Progenitor cell of endocrine pancreas (in vitro differentiated cells): ENCODE measurements at regions not wholly inside any gene's neighbourhood (a gene's known extent, or its start where the extent isn't known, plus 50 kb on each side); places are given as distances from the start of the nearest gene placed in this dataset.

Experiments
- DNase-seq: peaks from one replicate; pipeline ENCODE4 v3.0.0; 2021; ENCODE audit warnings: low spot score; ENCODE audit not compliant: unreplicated experiment
- H3K27ac Mint-ChIP-seq: 2 replicates; pipeline ENCODE4 v1.8.0; 2021; ENCODE audit warnings: mild to moderate bottlenecking, moderate library complexity, mixed read lengths
- H3K27me3 Mint-ChIP-seq: 2 replicates; pipeline ENCODE4 v1.8.0; 2021; ENCODE audit warnings: mixed read lengths
- H3K36me3 Mint-ChIP-seq: 2 replicates; pipeline ENCODE4 v1.8.0; 2022; ENCODE audit warnings: mixed read lengths; ENCODE audit not compliant: insufficient read depth
- H3K4me1 Mint-ChIP-seq: 2 replicates; pipeline ENCODE4 v1.8.0; 2021; ENCODE audit warnings: low read depth, mixed read lengths
- H3K4me3 Mint-ChIP-seq: 2 replicates; pipeline ENCODE4 v1.8.0; 2021; ENCODE audit warnings: low read depth, mild to moderate bottlenecking, moderate library complexity, mixed read lengths
- H3K9me3 Mint-ChIP-seq: 2 replicates; pipeline ENCODE4 v1.8.0; 2021; ENCODE audit warnings: low read depth, mixed read lengths
- TF ChIP-seq, protein P1 (sequence below): fragments of 200-600 bp; sonication (generic); IDR thresholded peaks from one replicate; pipeline ENCODE4 v1.5.0; 2021; ENCODE audit warnings: antibody characterized with exemption, mild to moderate bottlenecking; ENCODE audit not compliant: unreplicated experiment

DNA sequence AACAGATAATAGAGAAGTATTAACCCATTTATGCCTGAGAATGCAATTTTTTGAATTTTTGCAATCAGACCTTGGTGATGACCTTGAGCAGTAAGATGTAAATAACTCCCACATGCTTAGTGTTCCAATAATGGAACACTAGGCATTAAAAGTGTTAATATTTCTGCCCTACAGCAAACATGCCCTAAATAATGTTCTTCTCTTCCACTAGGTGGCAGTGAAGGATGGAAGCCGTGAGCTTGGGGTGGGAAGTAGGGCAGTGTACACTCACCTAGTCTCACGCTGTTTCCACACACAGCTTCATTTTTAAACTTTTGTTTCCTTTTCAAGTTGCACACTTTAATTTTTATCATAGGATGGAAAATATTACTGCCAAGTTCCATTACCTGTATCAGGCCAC is 613.1 kb upstream of the HS3ST1 start:
- no peak overlapping the region for H3K4me3 Mint-ChIP-seq
- no peaks in the 10 kb centered on the region for H3K27me3 Mint-ChIP-seq
- TF ChIP-seq, protein P1, sequence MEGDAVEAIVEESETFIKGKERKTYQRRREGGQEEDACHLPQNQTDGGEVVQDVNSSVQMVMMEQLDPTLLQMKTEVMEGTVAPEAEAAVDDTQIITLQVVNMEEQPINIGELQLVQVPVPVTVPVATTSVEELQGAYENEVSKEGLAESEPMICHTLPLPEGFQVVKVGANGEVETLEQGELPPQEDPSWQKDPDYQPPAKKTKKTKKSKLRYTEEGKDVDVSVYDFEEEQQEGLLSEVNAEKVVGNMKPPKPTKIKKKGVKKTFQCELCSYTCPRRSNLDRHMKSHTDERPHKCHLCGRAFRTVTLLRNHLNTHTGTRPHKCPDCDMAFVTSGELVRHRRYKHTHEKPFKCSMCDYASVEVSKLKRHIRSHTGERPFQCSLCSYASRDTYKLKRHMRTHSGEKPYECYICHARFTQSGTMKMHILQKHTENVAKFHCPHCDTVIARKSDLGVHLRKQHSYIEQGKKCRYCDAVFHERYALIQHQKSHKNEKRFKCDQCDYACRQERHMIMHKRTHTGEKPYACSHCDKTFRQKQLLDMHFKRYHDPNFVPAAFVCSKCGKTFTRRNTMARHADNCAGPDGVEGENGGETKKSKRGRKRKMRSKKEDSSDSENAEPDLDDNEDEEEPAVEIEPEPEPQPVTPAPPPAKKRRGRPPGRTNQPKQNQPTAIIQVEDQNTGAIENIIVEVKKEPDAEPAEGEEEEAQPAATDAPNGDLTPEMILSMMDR, result peak; percentile 49
- no peak for DNase-seq
- no peaks in the 10 kb centered on the region for H3K36me3 Mint-ChIP-seq
- no peaks in the 10 kb centered on the region for H3K4me1 Mint-ChIP-seq
- no peak overlapping the region for H3K27ac Mint-ChIP-seq
- peaks cover 13% of the 10 kb centered on the region for H3K9me3 Mint-ChIP-seq

DNA sequence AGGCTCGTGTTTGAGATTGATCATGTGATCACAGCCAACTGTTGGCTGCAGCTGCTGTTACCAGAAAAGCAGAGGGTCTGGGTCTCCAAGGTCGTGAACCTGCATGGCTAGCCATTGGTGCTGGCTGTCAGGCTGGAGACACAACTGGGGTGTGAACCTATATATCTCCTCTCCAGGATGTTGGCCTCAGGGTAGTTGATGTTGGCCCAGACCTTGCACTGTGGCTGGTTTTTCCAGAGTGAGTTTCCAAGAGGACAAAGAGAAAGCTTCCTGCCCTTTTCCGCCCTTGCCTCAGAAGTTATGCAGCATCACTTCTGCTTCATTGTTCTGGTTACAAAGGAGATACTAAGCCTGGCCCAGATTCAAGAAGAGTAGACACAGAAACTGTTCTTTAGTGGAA is 607.8 kb upstream of the HS3ST1 start:
- no peak overlapping the region for H3K4me3 Mint-ChIP-seq
- no peaks in the 10 kb centered on the region for H3K4me1 Mint-ChIP-seq
- no peaks in the 10 kb centered on the region for H3K27me3 Mint-ChIP-seq
- no peaks in the 10 kb centered on the region for H3K36me3 Mint-ChIP-seq
- TF ChIP-seq, protein P1, result no peak
- peaks cover 13% of the 10 kb centered on the region for H3K9me3 Mint-ChIP-seq
- no peak overlapping the region for H3K27ac Mint-ChIP-seq
- DNase-seq, result no peak

DNA sequence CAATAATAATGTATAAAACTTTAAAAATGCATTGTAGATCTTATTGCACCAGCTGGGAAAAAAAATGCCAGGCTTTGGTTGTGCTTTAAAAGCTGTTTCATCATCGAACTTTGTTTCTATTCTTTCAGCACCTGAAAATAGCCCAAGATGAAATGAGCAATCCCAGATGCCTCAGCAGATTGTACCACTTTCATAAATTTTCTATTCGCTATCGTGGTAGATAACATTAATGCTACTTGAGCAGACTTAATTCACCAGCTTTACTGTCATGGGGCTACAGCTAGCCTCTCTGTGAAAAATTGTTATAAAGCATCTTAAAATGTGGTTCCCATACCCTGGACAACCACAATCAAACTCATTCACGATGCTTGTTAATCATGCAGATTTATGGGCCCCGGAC is 599.6 kb upstream of the HS3ST1 start:
- Mint-ChIP-seq H3K4me1 (no peaks in the 10 kb centered on the region), H3K36me3 (no peaks in the 10 kb centered on the region), H3K27me3 (no peaks in the 10 kb centered on the region), H3K27ac (no peak overlapping the region), H3K9me3 (peaks cover 3% of the 10 kb centered on the region), H3K4me3 (no peak overlapping the region)
- DNase-seq, result no peak
- TF ChIP-seq, protein P1, result no peak

DNA sequence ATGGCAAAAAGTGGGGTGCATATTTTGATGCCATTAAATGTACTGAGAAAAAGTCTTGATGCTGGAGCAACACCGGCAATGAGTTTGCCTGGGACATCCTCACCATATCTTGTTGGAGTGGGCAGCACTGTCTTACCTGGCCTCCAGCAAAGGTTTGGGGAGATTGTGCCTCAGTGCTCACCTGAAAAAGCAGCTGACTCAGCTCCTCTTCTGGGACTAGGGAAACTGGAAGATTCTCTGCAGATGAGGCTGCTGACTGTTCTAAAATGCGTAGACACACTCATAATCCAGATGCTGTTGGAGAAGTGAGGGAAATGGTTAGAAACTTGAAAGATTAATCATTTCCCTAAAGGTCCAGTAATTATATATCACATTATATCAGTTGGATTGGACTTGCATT is 593.7 kb upstream of the HS3ST1 start:
- Mint-ChIP-seq H3K9me3 (peaks cover 17% of the 10 kb centered on the region), H3K27ac (no peak overlapping the region), H3K36me3 (no peaks in the 10 kb centered on the region), H3K27me3 (no peaks in the 10 kb centered on the region), H3K4me1 (no peaks in the 10 kb centered on the region), H3K4me3 (no peak overlapping the region)
- TF ChIP-seq, protein P1, result no peak
- no peak for DNase-seq

DNA sequence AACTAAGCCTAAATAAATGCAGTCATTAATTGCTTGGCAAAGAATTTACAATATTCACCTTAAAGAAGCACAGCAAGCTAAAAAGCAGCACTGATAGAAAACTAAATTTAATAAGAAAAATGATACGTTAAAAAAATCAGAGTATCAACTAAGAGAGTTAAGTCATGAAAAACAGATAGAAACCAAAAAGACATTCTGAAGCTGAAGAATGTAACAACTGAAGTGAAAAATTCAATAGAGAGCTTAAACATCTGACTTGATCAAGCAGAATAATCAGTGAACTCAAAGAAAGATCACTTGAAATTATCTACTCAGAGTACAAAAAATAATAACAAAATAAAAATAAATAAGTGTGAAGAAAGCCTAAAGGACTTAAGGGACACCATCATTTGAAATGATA is 588.0 kb upstream of the HS3ST1 start:
- H3K4me1 Mint-ChIP-seq, result no peaks in the 10 kb centered on the region
- TF ChIP-seq, protein P1, result no peak
- H3K9me3 Mint-ChIP-seq, result peaks cover 26% of the 10 kb centered on the region
- no peaks in the 10 kb centered on the region for H3K27me3 Mint-ChIP-seq
- no peak overlapping the region for H3K4me3 Mint-ChIP-seq
- DNase-seq, result no peak
- no peaks in the 10 kb centered on the region for H3K36me3 Mint-ChIP-seq
- H3K27ac Mint-ChIP-seq, result no peak overlapping the region
